Lower leg skin (tissue), 3 donors: ENCODE measurements at regions not wholly inside any gene's neighbourhood (a gene's known extent, or its start where the extent isn't known, plus 50 kb on each side); places are given as distances from the start of the nearest gene placed in this dataset.
"Not testable (repeated sequence)": the region's sequence is repeated elsewhere in the genome, so short reads cannot be mapped to it uniquely, and the experiment has no call there.

Experiments
- CTCF ChIP-seq, 3 donors: fragments of 450-650 bp; IDR thresholded peaks; one replicate each; pipeline ENCODE4 v1.5.1; 2016; ENCODE audit warnings: antibody characterized with exemption in 3 of 3, mild to moderate bottlenecking in 3 of 3, moderate library complexity in 2 of 3
- POLR2A ChIP-seq, 2 donors: fragments of 450-650 bp; IDR thresholded peaks; one replicate each; pipeline ENCODE4 v1.6.1; 2016 to 2017; ENCODE audit warnings: antibody characterized with exemption in 2 of 2, mild to moderate bottlenecking in 1 of 2, moderate library complexity in 1 of 2

GRCh38 chr16:88155681-88156080 lies 204.4 kb downstream of the BANP start:
- not testable (repeated sequence) for TF ChIP-seq POLR2A, CTCF (IDR thresholded peaks at IDR 0.05)
